Stimulated activated CD4-positive, alpha-beta T cell treated with anti-CD3 and anti-CD28 coated beads, Interleukin-4, amount 100 ng/mL, for 1 hour (primary cell): ENCODE measurements at regions not wholly inside any gene's neighbourhood (a gene's known extent, or its start where the extent isn't known, plus 50 kb on each side); places are given as distances from the start of the nearest gene placed in this dataset.

Experiments
- DNase-seq: peaks from one replicate; pipeline ENCODE4 v3.0.0-alpha.2; 2020

DNA sequence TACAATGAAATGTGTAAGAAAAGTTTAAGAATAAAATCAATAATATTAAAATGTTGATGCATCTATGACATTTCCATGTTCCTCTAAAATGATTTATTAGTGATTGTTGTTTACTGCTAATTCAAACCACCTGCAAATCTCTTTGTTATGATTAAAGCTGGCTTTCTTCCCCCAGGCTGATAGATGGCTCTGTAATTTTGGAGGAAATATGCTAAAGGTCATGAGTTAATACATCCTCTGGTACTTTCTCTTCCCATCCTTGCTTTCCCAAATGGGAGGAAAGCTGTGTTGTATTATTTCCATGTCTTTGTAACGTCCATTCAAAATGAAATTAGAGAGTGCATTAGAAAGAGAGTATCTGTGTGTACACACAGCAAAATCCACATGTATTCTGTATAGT lies 139.5 kb upstream of the TMCO5A start:
- no peak for DNase-seq

DNA sequence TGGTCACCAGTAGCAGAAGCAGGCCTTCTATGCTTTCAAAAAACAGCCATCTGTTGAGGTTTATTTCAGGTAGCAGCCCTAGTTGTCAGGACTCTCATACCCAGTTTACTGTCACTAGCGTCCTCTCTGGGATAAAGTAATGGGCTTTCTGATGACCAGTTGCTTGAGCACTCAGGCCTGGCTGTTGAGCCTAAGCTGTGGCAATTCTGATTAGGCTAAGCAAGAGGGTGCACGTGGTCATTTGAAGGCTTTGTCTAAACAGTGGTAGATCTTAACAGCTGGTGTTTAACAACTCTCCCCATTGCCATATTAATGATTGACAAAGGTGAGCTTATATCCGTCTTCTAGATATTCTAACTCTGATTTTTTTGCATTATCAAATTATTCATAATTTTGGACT lies 132.9 kb upstream of the TMCO5A start:
- no peak for DNase-seq

DNA sequence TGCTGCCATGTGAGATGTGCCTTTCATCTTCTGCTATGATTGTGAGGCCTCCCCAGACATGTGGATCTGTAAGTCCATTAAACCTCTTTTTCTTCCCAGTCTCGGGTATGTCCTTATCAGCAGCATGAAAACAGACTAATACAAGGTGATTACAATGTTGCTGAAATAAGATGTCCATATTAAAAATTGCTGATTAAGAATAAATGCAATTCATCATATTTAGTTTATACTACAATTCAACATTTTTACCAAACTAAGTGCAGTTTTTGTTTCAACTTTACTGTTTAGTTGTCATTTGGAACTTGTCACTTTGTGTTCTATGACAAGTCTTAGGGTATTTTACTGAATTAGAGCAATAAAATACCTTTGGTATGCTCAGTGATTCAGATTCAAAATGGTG lies 127.6 kb upstream of the TMCO5A start:
- no peak for DNase-seq

DNA sequence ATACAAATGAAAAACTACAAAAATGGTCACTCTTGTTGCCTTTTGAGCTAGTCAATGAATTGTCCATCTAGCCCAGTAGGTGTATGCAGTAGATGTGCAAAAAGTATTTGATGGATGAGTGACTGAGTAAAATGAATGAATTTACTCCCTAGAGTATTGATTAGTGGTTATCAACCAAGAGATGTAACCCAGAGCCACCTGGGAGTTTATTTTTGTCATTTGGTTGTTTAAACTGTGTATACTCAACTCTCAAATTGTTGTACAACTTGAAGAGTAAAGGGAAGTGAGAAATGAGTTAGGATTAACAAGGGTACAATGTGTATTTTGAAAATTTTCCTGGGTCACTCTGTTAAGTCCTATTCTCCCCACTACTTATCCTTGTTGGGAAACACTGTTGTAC lies 124.1 kb upstream of the TMCO5A start:
- no peak for DNase-seq

DNA sequence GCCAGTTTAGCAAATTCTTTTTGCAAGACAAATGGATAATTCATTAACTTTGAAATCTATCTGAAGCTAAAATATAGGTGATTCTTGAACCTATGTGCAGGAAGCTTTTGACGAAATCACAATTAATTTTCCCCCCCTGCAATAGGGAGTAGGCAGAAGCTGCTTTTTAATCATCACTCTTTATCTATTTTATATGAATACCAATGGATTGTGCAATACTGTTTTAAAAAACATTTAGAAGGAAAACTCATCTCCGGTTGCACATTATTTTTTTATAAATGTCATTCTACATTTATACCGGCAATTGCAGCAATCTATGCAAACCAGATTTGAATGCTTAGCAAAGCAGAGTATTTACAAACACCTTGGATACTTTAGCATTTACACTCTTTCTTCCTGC lies 121.1 kb upstream of the TMCO5A start:
- no peak for DNase-seq

DNA sequence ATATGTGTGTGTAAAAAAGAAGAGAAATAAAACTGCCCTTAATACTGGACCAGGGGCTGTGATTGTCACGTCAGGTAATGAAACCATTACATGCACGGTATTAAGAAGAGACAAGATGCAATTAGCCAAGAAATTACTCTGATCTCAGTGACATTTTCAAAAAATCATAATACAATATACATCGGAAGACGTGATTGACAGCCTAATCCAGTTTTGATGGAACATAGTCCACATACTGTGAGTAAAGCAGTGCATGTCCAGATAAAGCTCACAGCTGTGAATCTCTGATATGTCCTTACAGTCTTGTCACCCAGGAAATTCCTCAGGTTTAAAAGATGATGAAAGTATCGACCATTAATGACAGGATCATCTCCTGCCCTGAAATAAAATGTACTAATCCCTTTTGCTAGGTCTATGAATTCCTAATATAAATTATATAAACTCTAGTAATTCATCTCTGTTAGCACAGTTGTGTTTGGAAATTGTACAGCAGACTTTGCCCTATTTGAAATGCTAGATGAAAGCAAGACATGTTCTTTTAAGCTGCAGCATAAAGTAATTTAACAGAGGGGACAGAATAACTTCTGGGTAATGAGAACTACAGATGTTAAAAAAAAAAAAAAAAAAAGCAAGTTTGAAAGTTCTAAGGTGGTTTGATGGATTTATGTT lies 119.5 kb upstream of the TMCO5A start:
- DNase-seq: no peak

DNA sequence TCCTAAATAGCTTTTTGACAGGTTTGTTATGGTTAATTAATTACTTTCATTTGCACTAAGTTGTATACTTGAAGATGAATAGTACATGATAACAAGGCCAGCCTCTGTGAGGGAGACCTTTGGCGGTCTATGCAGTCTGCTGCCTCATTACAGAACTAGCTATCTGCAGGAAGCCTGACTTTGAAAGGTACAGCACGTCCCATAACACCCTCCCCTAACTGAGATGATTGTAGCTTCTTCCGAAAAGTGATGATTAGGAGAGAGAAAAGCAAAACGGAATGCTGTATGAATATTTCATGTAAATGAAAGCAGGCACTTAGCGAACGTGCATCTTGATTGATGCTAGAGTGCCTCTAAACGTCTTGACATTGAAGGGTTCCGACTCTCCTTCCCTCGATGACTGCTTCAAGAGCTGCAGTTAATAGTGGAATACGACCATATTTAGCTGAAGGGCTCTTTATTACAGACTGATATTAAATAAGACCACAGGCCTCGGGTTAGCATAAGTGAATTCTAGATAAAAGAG lies 116.2 kb upstream of the TMCO5A start:
- no peak for DNase-seq

DNA sequence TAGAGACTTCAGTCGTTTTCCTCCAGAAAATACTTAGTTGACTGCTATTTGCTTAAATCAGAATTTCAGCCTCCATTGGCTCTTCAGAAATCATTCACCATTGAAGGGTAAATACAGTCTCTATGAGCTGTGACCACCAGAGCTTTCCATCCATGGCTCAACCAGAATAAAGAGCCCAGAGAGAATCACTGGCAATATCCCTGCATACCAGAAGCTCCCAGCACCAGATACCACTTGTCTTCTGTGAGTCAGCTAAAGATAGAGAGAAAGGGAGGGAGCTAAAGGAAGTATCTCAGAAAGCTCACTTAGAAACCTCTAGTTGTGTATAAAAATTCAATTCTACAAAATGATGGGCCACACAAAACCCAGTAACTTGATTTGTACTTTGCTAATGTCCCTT lies 115.2 kb upstream of the TMCO5A start:
- no peak for DNase-seq

DNA sequence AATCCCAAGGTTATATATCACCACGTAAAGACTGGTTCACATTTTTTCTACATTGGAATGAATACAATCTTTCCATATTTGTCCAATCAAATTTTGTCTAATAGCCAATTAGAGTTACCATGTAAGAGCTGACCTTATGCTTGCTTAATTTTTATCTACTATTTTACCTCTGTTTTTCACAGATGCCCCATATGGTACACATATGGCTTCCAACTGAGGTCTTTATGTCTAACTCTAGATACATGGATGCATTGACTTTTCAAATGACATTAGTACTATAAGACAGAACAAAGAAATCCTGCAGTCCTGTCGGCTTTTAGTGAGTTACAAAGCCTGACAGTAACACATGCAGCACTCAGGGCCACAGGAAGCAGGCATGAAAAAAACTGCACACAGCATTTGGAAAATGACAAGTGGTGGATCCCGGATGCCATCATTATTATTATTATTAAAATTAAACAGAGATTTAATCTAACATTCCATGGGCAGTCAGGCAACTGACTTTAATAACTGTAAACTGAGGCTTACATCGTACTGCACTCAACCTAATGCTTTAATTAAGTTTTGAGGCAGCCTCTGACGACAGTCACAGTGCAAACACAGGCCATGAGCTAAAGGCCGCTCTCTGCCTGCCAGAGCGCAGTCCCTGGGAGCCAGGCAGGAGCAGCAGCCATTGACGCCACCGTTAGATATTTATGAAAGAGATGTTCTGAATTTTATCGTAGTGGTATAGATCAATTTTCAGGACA lies 113.9 kb upstream of the TMCO5A start:
- no peak for DNase-seq

DNA sequence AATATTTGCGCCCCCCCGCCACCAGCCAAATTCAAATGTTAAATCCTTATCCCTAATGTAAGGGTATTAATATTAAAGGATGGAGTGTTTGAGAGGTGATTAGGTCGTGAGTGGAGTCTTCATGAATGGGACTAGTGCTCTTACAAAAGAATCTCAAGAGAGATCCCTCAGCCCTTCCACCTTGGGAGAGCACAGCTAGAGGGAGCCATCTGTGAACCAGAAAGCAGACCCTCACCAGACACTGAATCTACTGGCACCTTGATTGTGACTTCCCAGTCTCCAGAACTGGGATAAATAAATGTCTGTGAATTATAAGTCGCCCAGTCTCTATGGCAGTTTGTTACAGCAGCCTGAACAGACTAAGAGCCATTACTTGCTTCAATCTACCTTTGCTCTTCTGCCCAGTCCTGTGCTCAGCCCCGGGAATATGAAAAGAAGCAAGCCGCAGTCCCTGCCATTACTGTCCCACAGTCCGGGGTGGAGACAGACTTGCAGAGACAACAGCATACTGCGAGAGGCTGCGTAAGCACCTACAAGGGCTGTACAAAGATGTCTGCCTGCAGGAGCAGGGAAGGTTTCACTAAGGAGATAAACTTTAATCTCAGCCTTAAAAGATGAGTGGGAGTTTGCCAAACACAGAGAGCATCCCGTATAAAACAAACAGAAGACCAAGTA lies 110.7 kb upstream of the TMCO5A start:
- DNase-seq: no peak

DNA sequence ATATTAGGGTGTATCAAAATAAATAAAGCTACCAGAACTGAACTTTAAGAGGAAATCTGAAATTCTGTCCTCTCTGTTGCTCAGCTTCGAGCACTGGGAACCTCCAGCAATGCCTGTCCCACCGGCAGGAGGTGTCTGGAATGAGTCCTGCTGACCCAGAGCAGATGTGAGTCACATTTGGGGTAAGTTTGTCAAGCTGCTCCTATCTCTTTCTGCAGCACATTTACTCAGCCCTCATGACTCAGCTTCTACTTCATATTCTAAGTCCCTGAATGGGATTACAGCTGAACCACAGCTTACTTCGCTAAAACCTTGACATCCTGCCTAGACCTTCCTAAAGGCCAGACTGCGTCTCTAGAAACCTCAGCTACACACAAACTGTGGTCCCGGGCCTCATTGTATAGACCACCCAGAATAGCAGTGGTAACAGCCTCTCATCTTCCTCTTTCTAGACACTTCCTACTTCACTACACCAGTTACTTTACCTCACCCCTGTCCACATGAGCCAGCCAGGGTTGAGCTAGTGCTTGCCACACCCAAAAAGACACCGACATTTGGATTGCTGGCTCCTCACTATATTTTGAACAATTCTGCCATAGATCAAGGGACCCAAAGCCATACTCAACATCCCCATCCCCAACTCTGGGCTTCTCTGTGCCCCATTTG lies 109.6 kb upstream of the TMCO5A start:
- DNase-seq: no peak

DNA sequence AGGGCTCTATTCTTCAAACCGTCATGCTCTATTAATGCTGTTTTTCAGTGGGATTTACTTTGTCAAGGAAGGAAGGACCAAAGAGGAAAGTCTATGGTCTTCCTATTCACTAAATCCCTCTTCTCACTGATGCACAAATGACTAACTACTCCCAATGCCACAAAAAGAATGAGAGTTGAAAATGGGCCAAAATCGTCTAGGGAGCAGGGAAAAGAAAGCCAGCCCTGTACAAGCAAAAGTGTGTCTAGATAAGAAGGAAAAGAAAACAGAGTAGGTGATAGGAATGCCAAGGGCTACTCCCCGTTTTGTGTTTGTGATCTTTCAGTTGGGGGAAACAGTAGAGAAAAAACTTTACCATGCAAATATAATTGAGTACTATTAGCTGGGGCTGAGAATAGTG lies 97.2 kb upstream of the TMCO5A start:
- DNase-seq: no peak

DNA sequence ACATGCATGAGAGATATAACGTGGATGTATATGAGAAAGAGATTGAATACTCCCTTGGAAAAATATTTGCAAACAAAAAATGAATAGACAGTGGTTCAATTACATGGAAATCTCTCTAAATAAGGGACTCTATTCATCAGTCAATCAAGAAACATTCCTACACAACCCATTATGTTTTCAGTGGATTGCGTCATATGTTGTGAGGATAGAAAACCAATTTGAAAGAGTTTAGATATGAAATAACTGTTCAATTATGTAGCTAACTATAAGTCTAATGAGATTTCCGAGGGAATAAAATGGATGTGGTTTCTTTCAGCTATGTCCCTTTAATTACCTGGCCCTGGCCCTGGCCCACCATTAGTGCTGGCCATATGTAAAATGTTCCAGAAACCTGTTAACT lies 86.7 kb upstream of the TMCO5A start:
- DNase-seq: no peak

DNA sequence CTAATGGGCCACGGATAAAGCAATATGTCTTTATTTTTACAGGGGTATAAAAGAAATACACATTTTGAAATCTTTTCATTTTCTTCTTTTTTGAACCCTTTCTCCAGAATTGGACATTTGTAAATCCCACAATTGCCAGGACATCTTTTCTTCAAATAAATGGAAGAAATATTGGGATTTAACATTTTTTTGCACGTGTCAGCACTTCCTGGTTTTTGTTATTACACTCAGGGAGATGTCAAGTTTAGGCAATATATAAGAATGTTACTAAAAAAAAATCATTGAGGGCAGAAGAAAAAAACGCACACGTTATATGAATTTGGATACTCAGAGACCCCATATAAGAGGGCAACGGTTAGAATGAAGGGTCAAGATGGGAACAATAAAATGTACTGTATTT lies 78.3 kb upstream of the TMCO5A start:
- no peak for DNase-seq

DNA sequence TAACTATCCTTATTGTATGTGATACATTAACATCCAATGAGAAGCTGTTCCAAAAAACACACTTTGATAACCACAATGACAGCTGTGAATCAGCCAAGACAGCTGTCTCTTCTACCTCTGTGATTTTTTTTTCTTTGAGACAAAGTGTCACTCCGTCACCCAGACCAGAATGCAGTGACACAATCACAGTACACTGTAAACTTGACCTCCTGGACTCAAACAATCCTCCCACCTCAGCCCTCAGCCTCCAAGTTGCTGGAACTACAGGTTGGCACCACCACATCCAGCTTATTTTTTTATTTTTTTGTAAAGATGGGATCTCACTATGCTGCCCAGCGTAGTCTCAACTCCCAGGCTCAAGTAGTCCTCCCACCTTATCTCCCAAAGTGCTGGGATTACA lies 73.5 kb upstream of the TMCO5A start:
- no peak for DNase-seq

DNA sequence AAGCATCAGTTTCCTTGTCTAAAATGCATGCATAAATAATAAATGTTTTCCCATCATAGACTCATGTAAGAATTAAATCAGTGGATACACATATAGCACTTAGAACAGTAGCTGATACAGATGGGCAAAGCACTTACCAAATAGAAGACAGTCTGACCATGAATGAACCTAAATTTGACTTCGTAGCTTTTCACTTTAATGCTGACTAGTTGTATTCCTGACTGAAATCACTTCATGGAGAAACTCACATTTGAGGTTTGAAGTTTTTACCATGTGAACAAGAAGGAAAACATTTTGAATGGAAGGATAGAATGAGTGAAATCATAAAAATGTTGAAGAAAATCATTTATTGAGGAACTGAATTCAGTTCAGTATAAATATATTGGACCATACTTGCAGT lies 68.8 kb upstream of the TMCO5A start:
- no peak for DNase-seq

DNA sequence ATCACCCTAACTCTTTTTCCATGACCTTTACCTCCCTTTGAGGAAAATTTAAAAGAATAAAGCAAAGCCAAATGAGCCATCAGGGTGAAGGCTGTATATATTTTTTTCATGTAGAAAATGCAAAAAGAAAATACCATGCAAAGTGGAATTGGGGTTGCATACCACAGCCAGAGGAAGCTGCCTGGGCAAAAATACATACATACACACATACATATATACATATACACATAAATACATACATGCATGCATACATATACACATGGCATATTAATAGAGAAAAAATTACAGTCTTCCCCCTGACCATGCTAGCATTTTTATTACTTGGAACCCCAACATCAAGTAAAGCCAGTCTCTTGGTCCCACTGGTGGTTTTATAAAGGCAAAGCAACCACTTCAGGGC lies 63.7 kb upstream of the TMCO5A start:
- DNase-seq: no peak

DNA sequence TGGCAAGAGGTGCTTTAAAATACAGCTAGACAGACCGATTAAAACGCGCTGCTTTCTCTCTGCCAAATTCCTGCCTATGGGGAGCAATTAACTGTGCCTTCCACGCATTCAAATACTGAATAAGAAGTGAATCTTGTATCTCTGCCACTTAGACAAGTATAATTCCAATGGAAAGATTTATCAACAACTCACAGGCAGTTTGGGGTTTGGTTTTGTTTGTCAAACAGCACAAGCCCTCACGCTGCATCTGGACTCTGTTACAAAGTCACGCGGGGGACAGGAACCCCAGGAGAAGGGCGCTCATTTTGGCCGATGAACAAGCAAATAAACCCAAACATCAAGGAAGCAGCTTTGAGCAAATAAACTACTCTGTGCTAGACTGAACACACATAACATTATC lies 61.8 kb upstream of the TMCO5A start:
- no peak for DNase-seq

DNA sequence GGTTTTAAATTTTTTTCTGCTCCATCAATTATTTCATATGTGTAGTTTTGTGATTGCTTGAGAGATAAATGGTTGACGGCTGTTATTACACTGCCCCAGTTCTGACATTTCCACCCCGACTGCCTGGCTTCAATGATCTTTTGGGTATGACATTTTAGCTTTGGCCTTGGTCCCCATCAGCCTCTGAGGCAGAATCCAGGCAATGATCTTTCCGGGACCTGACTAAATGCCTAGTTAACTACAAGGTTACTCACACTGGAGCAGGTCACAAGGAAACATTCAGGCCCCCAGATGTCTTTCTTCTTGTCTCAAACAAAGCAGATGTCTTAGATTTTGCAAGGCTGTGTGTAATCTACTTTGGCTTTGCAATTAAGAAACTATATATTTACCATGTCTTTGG lies 61.1 kb upstream of the TMCO5A start:
- no peak for DNase-seq

DNA sequence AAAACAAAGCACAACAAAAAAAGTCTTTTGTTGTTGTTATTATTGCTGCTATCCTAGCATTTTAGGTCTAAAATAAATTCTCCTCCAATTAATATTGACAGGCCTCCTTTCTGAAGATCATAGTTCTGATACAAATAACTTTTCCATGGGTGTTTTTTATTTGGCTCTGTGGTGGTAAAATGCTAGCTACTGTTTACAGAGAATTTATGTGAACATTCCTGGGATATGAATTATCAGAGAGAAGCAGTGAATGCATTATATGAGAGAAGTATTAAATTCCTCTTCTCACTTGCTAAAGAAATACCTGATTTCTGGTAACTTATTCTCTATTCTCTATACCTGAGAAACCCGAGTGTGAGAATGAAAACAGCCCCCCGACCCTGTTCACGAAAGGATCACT lies 57.5 kb upstream of the TMCO5A start:
- no peak for DNase-seq

DNA sequence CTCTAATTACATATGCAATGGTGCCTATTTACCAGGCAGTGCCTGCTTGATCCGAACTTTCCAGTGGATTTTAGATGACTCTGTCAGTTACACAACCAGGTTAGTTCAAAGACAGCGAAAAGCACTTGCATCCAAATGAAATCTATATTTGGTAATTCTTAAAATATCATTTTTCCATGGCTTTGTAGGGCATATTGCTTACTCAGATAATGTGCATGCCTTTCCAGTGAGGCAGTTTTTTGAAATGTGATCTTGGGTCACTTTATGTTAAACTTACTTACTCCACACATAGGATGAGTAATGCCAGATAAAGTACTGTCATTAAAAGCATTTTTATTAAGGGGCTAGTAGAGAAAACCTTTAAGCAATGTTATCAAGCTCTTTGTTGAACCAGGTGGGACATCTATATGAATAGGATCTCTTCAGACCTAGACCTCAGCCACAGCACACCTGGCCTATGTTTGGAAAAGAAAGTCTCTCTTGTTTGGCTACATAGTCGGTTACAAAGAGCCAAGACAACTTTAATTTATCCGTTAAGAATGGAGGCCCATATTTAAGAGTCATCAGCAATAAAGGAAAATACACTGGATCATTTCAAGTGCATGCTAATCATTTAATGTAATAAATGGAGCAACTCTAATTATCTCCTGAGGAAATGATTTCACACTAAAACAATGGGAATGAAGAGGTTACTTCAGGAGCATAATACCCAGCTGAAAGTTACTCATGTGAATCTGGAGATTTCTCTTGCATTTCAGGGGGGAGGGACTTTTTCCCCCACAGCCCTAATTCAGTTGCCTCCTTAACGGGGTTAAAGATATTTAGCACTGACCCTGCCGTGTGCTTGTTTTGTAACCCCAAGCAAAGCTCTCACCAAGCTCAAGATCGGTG lies 56.3 kb upstream of the TMCO5A start:
- no peak for DNase-seq

DNA sequence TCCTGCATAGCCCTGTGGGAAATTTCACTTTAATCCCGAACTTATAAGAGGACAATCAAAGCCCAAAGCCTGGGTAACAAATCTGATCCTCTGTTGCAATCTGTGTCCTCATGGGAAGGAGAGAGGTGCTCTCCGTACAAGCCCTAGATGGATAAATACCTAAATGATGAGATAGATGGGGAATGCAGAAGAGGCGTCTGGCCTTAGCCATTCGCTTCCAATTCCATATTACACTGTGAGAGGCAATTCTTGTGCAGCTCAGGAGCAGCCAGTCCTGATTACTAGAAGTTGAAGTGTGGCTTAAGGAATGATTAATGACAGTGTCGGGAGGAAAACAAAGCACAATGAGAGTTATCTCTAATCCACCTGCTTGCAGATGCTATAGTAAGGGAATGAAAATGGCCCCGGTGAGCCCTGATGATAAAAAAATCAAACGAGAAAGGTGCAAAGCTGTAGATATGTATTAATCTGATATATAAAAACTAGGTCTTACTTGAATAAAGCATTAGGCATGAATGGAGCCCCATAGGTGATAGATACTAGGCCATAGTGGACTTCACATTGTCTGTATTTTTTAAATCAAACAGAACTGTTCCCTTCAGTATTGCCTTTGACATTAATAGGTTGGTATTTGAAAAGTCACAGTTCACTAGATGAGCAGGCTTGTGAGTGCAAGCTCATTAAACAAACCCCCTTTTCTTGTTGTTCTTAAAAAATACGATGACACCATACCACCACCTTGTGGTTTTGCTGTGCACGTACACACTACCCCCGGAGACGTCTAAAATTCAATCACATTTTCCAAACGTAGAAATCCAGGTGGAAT lies 54.2 kb upstream of the TMCO5A start:
- no peak for DNase-seq
